Esophagus mucosa (tissue), 1 donor: ENCODE measurements at regions not wholly inside any gene's neighbourhood (a gene's known extent, or its start where the extent isn't known, plus 50 kb on each side); places are given as distances from the start of the nearest gene placed in this dataset.

Source experiments
- ATAC-seq: fragments of 200-7000 bp; cut with Tn5 transposase; one replicate; pipeline ENCODE4 v1.9.1; 2020
- donor health status: DM: yes; HTN: yes; CAD: no.

- no peak for ATAC-seq
Measured at GRCh38 chr12:126337556-126338441, 1272.6 kb downstream of the AACS start.

- ATAC-seq = no peak
Measured at GRCh38 chr12:126342866-126343265, 1277.6 kb downstream of the AACS start.

GRCh38 chr12:126343321-126343720 lies 1278.1 kb downstream of the AACS start:
- ATAC-seq = no peak

- ATAC-seq = no peak
Measured at GRCh38 chr12:126346087-126346486, 1280.9 kb downstream of the AACS start.

- ATAC-seq = no peak
Measured at GRCh38 chr12:126347421-126347820, 1282.2 kb downstream of the AACS start.

GRCh38 chr12:126349383-126349782 lies 1284.1 kb downstream of the AACS start:
- ATAC-seq = no peak

- ATAC-seq = no peak
Measured at GRCh38 chr12:126353604-126354003, 1288.4 kb downstream of the AACS start.

- no peak for ATAC-seq
Measured at GRCh38 chr12:126354633-126355032, 1289.4 kb downstream of the AACS start.

GRCh38 chr12:126355346-126355745 lies 1290.1 kb downstream of the AACS start:
- no peak for ATAC-seq

- no peak for ATAC-seq
Measured at GRCh38 chr12:126358806-126359205, 1293.6 kb downstream of the AACS start.

- no peak for ATAC-seq
Measured at GRCh38 chr12:126359216-126359615, 1294.0 kb downstream of the AACS start.

- no peak for ATAC-seq
Measured at GRCh38 chr12:126361804-126362203, 1296.6 kb downstream of the AACS start.

GRCh38 chr12:126362493-126362892 lies 1297.3 kb downstream of the AACS start:
- ATAC-seq = no peak

- no peak for ATAC-seq
Measured at GRCh38 chr12:126362964-126363363, 1297.7 kb downstream of the AACS start.

- ATAC-seq = peak; percentile 66
Measured at GRCh38 chr12:126369487-126370463, 1304.5 kb downstream of the AACS start.

GRCh38 chr12:126383506-126383905 lies 1318.3 kb downstream of the AACS start:
- ATAC-seq = no peak

GRCh38 chr12:126384026-126384564 lies 1318.9 kb downstream of the AACS start:
- ATAC-seq = no peak

GRCh38 chr12:126385785-126386184 lies 1320.5 kb downstream of the AACS start:
- ATAC-seq = peak; percentile 63

GRCh38 chr12:126389220-126389841 lies 1324.1 kb downstream of the AACS start:
- no peak for ATAC-seq

GRCh38 chr12:126389961-126390360 lies 1324.7 kb downstream of the AACS start:
- ATAC-seq = no peak

- no peak for ATAC-seq
Measured at GRCh38 chr12:126390969-126391566, 1325.8 kb downstream of the AACS start.

GRCh38 chr12:126396536-126396935 lies 1331.3 kb downstream of the AACS start:
- ATAC-seq = no peak
